IPS-15b (cell line): ENCODE measurements at regions not wholly inside any gene's neighbourhood (a gene's known extent, or its start where the extent isn't known, plus 50 kb on each side); places are given as distances from the start of the nearest gene placed in this dataset.

ENCODE experiments used
- H3K27me3 ChIP-seq: one replicate; pipeline ENCODE4 v1.6.1; 2013; ENCODE audit warnings: low read length; ENCODE audit not compliant: control insufficient read depth, insufficient read depth
- H3K36me3 ChIP-seq: one replicate; pipeline ENCODE4 v1.6.1; 2013; ENCODE audit warnings: low read length; ENCODE audit not compliant: control insufficient read depth, insufficient read depth
- H3K4me1 ChIP-seq: one replicate; pipeline ENCODE4 v1.6.1; 2013; ENCODE audit warnings: mild to moderate bottlenecking, low read length; ENCODE audit not compliant: control insufficient read depth, insufficient read depth
- H3K4me3 ChIP-seq: one replicate; pipeline ENCODE4 v1.5.1; 2013; ENCODE audit warnings: low read depth, low read length
- H3K9ac ChIP-seq: one replicate; pipeline ENCODE4 v1.6.1; 2013; ENCODE audit warnings: low read depth, mild to moderate bottlenecking, low read length
- H3K9me3 ChIP-seq: one replicate; pipeline ENCODE4 v1.6.1; 2013; ENCODE audit warnings: mild to moderate bottlenecking, low read length; ENCODE audit not compliant: control insufficient read depth, insufficient read depth

- Histone ChIP-seq H3K27me3 (peaks cover 70% of the 10 kb centered on the region), H3K4me3 (no peak overlapping the region), H3K9ac (no peak overlapping the region), H3K36me3 (no peaks in the 10 kb centered on the region), H3K9me3 (no peaks in the 10 kb centered on the region), H3K4me1 (peaks cover 2% of the 10 kb centered on the region)
Observed at GRCh38 chr2:120443946-120444345, 98.0 kb downstream of the INHBB start.

- Histone ChIP-seq H3K4me1 (peaks cover 2% of the 10 kb centered on the region), H3K9me3 (no peaks in the 10 kb centered on the region), H3K4me3 (no peak overlapping the region), H3K9ac (no peak overlapping the region), H3K36me3 (no peaks in the 10 kb centered on the region), H3K27me3 (peaks cover 62% of the 10 kb centered on the region)
Observed at GRCh38 chr2:120444691-120445240, 98.8 kb downstream of the INHBB start.

GRCh38 chr2:120445449-120446143 is 99.7 kb downstream of the INHBB start:
- Histone ChIP-seq H3K9ac (no peak overlapping the region), H3K27me3 (peaks cover 53% of the 10 kb centered on the region), H3K4me1 (peaks cover 2% of the 10 kb centered on the region), H3K9me3 (no peaks in the 10 kb centered on the region), H3K36me3 (no peaks in the 10 kb centered on the region), H3K4me3 (no peak overlapping the region)

- H3K27me3 ChIP-seq, result peaks cover 46% of the 10 kb centered on the region
Observed at GRCh38 chr2:120446236-120447126, 100.5 kb downstream of the INHBB start.

GRCh38 chr2:120447127-120447785 is 101.3 kb downstream of the INHBB start:
- no peaks in the 10 kb centered on the region for H3K4me1 ChIP-seq
- no peak overlapping the region for H3K9ac ChIP-seq
- peaks cover 43% of the 10 kb centered on the region for H3K27me3 ChIP-seq
- H3K9me3 ChIP-seq, result no peaks in the 10 kb centered on the region
- no peak overlapping the region for H3K4me3 ChIP-seq
- H3K36me3 ChIP-seq, result no peaks in the 10 kb centered on the region

More at GRCh38 chr2:120446236-120447126, 100.5 kb downstream of the INHBB start:
- Histone ChIP-seq H3K9me3 (no peaks in the 10 kb centered on the region), H3K4me1 (peaks cover 2% of the 10 kb centered on the region), H3K4me3 (no peak overlapping the region), H3K9ac (no peak overlapping the region), H3K36me3 (no peaks in the 10 kb centered on the region)

- no peaks in the 10 kb centered on the region for H3K4me1 ChIP-seq
- no peak overlapping the region for H3K9ac ChIP-seq
- H3K36me3 ChIP-seq, result no peaks in the 10 kb centered on the region
- H3K9me3 ChIP-seq, result no peaks in the 10 kb centered on the region
- peaks cover 49% of the 10 kb centered on the region for H3K27me3 ChIP-seq
- no peak overlapping the region for H3K4me3 ChIP-seq
Observed at GRCh38 chr2:120448436-120448835, 102.5 kb downstream of the INHBB start.

- H3K27me3 ChIP-seq, result peaks cover 48% of the 10 kb centered on the region
- H3K9ac ChIP-seq, result no peak overlapping the region
- no peaks in the 10 kb centered on the region for H3K4me1 ChIP-seq
- no peak overlapping the region for H3K4me3 ChIP-seq
- no peaks in the 10 kb centered on the region for H3K9me3 ChIP-seq
- no peaks in the 10 kb centered on the region for H3K36me3 ChIP-seq
Observed at GRCh38 chr2:120448961-120449810, 103.2 kb downstream of the INHBB start.

GRCh38 chr2:120450196-120450820 is 104.4 kb downstream of the INHBB start:
- Histone ChIP-seq H3K9me3 (no peaks in the 10 kb centered on the region), H3K9ac (no peak overlapping the region), H3K27me3 (peaks cover 40% of the 10 kb centered on the region), H3K4me3 (no peak overlapping the region), H3K36me3 (no peaks in the 10 kb centered on the region), H3K4me1 (no peaks in the 10 kb centered on the region)

GRCh38 chr2:120451334-120451733 is 105.4 kb downstream of the INHBB start:
- peaks cover 34% of the 10 kb centered on the region for H3K27me3 ChIP-seq
- no peaks in the 10 kb centered on the region for H3K36me3 ChIP-seq
- H3K4me3 ChIP-seq, result no peak overlapping the region
- no peak overlapping the region for H3K9ac ChIP-seq
- H3K9me3 ChIP-seq, result no peaks in the 10 kb centered on the region
- H3K4me1 ChIP-seq, result no peaks in the 10 kb centered on the region

- no peak overlapping the region for H3K9ac ChIP-seq
- no peaks in the 10 kb centered on the region for H3K4me1 ChIP-seq
- H3K27me3 ChIP-seq, result peaks cover 28% of the 10 kb centered on the region
- no peaks in the 10 kb centered on the region for H3K36me3 ChIP-seq
- H3K9me3 ChIP-seq, result no peaks in the 10 kb centered on the region
- H3K4me3 ChIP-seq, result no peak overlapping the region
Observed at GRCh38 chr2:120452131-120452530, 106.2 kb downstream of the INHBB start.
